Jurkat, Clone E6-1 (cell line): ENCODE measurements at regions not wholly inside any gene's neighbourhood (a gene's known extent, or its start where the extent isn't known, plus 50 kb on each side); places are given as distances from the start of the nearest gene placed in this dataset.

Experiments used
- DNase-seq: peaks from one replicate; pipeline ENCODE4 v3.0.0-alpha.2; 2011; ENCODE audit warnings: low read depth, low spot score
- H3K4me3 ChIP-seq: 2 replicates; pipeline ENCODE4 v1.5.1; 2011; ENCODE audit warnings: mild to moderate bottlenecking, low read length, control low read depth, moderate library complexity

DNA sequence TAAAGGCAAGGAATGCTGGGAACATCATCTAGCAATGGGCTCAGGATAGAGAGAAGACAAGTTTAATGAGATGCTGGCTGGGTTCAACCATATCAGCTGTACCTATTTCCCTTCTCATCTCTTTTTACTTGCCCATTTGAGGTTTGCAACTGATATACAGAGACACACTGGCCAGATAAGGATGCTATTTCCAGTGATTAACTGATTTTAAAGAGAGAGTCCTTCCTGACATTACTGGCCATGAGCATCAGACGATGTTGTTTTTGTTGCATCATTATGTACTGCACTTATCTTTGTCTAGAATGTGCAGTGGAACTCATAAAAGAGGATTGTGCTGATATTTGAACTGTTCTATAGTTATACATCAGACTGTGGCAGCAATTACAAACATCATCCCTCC lies 252.7 kb downstream of the BTBD3 start:
- DNase-seq: no peak
- no peak overlapping the region for H3K4me3 ChIP-seq

- DNase-seq: no peak
- H3K4me3 ChIP-seq: no peak overlapping the region
Measured at GRCh38 chr20:12171923-12172524, 254.3 kb downstream of the BTBD3 start.

- DNase-seq: no peak
- no peak overlapping the region for H3K4me3 ChIP-seq
Measured at GRCh38 chr20:12173347-12174012, 255.8 kb downstream of the BTBD3 start.

DNA sequence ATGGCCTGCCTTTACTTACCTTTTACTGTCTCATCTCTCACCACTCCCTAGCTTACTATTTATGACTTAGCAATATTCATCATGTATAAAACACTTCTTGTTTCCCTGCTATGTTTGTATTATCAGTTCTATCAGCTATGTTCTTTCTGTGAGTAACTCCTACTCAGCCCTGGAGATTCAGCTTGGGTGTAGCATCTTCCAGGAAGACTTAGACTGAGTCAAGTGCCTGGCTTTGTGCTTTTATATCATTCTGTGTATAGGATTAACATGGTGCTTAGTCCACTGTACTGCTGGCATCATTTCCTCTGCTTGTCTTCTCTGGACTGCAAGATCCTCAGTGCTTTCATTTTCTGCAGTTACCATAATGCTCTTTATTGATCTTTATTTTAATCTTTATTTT lies 257.8 kb downstream of the BTBD3 start:
- no peak for DNase-seq
- no peak overlapping the region for H3K4me3 ChIP-seq

- no peak overlapping the region for H3K4me3 ChIP-seq
- no peak for DNase-seq
Measured at GRCh38 chr20:12177657-12178293, 260.1 kb downstream of the BTBD3 start.

DNA sequence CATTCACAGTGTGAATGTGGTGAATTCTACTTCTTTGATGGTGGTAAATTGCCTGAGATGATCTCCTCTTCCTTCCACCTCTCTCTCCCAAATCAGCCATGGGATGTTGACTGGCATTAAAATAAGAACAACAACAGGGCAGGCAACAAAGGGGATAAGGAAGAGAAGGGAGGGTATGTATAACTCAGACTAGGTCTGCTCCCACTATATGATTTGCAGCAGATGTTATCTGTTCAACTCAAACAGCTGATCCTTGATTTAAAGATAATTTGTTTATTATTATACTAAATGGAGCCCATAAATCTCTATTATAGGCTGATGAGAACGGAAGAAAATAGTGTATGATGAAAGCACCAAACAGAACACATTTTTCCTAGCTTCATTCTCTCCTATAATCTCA lies 262.0 kb downstream of the BTBD3 start:
- H3K4me3 ChIP-seq: no peak overlapping the region
- no peak for DNase-seq

- DNase-seq: no peak
- no peak overlapping the region for H3K4me3 ChIP-seq
Measured at GRCh38 chr20:12180107-12180661, 262.5 kb downstream of the BTBD3 start.

- DNase-seq: no peak
- no peak overlapping the region for H3K4me3 ChIP-seq
Measured at GRCh38 chr20:12198281-12198680, 280.6 kb downstream of the BTBD3 start.

GRCh38 chr20:12199703-12200102 lies 282.0 kb downstream of the BTBD3 start:
- H3K4me3 ChIP-seq: no peak overlapping the region
- DNase-seq: no peak

DNA sequence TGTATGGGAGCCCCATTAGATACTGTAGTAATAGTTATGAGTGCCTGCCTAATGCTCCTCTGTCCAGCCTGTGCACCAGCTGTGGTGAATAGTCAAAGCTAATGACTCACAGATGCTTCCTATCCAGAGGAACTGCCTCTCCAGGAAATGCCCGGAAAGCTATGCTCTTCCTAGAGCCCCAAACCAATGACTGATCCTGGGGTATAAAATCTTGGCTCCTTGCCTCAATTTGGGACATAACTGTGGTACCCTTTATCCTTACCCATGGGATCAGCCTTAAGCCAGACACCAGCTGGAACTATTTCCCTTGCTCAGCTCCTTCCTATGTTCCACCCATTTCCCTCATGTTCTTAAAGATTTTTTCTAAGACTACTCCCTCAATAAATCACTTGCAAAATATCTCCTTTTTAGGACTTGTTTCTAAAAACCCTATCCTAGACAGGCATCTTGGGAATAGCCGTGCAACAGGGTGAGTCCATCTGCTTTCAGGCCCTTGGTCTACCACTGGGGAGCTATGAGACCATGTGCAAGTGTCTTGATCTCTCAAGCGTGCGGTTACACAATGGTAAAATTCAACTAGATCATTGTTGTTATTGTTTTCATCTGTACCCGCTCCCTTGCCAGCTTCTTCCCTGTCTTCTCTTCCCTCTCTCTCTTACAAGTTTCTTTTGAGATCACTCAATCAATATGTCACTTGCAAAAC lies 283.7 kb downstream of the BTBD3 start:
- H3K4me3 ChIP-seq: no peak overlapping the region
- DNase-seq: no peak

- no peak for DNase-seq
- no peak overlapping the region for H3K4me3 ChIP-seq
Measured at GRCh38 chr20:12203399-12203798, 285.7 kb downstream of the BTBD3 start.

GRCh38 chr20:12203981-12204380 lies 286.3 kb downstream of the BTBD3 start:
- no peak overlapping the region for H3K4me3 ChIP-seq
- no peak for DNase-seq

GRCh38 chr20:12207875-12208274 lies 290.2 kb downstream of the BTBD3 start:
- no peak overlapping the region for H3K4me3 ChIP-seq
- DNase-seq: peak; percentile 39

DNA sequence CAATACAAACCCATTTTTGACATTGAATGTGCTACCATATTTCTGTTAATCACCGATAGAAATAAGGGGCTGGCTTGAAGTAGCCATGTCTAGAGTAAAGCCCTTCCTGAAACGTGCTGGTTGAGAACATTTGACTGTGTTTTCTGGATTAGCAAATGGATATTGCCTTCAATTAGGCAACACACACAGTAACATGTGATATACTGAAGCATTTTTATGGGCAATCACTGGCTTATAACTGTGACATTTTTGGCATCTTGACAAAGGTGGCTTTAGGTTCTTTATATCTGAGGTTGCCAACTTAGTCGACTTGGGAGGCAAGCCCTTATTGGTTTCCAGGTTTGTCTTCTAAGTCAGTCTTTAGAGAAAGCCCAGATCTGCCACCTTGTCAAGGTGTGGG lies 292.9 kb downstream of the BTBD3 start:
- DNase-seq: no peak

DNA sequence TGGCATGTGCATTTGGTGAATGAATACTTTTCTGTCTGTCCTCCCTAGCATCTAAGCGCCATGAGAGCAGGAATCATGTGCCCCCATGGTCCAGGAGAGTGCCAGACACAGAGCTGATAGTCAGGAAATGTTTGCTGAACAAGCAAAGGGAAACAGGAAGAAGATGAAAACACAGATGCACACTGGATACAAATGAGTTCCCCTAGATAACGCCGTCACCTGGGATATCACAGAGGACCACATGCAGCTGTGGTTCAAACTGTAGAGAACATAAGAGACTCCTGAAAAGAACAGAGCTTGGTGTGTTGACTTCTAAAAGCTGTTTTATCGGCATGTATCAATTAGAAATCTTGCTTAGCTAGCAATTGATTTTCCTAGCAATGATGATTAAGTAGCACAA lies 293.7 kb downstream of the BTBD3 start:
- DNase-seq: peak; percentile 49
- no peak overlapping the region for H3K4me3 ChIP-seq

More for the DNA sequence above, 292.9 kb downstream of the BTBD3 start:
- no peak overlapping the region for H3K4me3 ChIP-seq

DNA sequence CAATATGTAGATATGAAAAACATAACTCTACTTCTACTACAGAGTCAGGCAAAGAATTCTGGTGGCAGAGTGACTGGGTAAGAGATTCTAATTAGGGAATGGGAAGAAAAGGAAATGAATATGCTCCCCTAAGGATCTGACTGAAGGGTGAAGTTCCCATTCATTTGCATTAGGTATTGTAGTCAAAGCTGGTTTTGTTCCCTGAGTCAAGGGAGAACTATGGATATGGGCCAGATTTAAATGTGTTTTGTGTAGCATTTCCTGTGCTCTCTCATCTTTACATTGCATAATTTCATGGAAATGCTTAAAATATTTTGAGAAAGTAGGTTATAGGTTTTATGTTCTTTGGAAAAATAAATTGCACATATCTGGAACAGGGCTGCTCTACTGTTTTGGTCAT lies 299.7 kb downstream of the BTBD3 start:
- no peak for DNase-seq
- no peak overlapping the region for H3K4me3 ChIP-seq

- no peak for DNase-seq
- H3K4me3 ChIP-seq: no peak overlapping the region
Measured at GRCh38 chr20:12219798-12220197, 302.1 kb downstream of the BTBD3 start.

- H3K4me3 ChIP-seq: no peak overlapping the region
- DNase-seq: no peak
Measured at GRCh38 chr20:12223057-12223456, 305.4 kb downstream of the BTBD3 start.

DNA sequence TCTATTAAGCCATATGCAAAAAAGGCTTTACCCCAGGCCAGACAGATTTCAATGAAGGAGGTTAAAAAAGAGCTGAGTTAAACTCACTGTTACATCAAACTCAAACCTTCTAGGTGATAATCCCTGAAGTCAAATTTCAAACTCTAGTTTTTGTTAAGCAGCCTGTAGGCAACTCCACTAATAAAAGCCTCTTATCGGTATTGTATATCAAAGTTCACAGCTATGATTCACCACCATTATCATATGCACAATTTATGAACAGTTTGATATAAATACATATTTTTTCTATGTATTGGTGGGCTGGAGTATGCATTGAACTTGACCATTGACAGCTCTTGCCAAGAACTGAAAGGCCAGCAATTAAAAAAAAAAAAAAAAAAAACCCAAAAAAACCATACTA lies 308.2 kb downstream of the BTBD3 start:
- no peak overlapping the region for H3K4me3 ChIP-seq
- no peak for DNase-seq

DNA sequence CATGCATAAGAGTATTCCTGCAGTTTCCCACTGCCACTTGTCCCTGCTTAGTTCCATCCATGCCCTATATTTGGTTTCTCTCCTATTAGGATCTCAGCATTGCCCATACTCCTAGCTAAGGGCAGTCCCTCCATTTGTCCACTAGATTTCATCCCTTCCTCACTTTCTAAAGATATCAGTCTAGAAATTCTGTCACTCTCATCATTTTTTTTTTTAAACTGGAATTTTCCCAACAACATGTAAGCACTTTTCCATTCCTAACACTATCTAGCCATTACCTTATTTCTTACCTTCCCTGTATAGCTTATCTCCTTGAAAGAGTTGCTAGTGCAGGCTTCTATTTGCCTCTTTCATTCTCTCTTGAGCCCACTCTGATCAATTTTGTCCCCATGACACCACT lies 312.2 kb downstream of the BTBD3 start:
- H3K4me3 ChIP-seq: no peak overlapping the region
- no peak for DNase-seq
